ENCODE measurements at regions not wholly inside any gene's neighbourhood (a gene's known extent, or its start where the extent isn't known, plus 50 kb on each side); places are given as distances from the start of the nearest gene placed in this dataset.

- WGBS (ENCODE audit: low lambda C conversion rate), result 92% methylated on average over 4 of the region's 4 CpGs
- in situ Hi-C loops (cut with HindIII; ENCODE audit: extremely low pct_ligation_motif_present, low pct_unique_long_range_greater_than_20kb) (no loop called here), intact Hi-C loops (cut with micrococcal nuclease; ENCODE audit: unreplicated experiment) (no loop called here)
- POLR2A ChIA-PET, result no interaction called here
- ATAC-seq (no peak), FAIRE-seq (no peak), DNase-seq (ENCODE audit: low spot score) (no peak)
- Histone ChIP-seq H3K4me3 (replicated peaks in 1 of 3; ENCODE audit: insufficient read depth in 1 of 3, low read depth in 2 of 3, low read length in 3 of 3) (no peak overlapping the region), H3K9ac (ENCODE audit: insufficient read depth, low read depth, low read length) (no peak overlapping the region), H3K36me3 (replicated peaks in 1 of 2; ENCODE audit: control insufficient read depth in 1 of 2, insufficient read depth in 2 of 2, low read length in 2 of 2) (no peaks in the 10 kb centered on the region), H3K27me3 (ENCODE audit: control insufficient read depth in 1 of 2, insufficient read depth in 2 of 2, low read length in 2 of 2) (no peaks in the 10 kb centered on the region), H4K20me1 (ENCODE audit: insufficient read depth, low read length) (no peaks in the 10 kb centered on the region), H3K79me2 (ENCODE audit: insufficient read depth, low read length) (no peaks in the 10 kb centered on the region), H3K4me2 (ENCODE audit: low read depth, low read length) (no peak overlapping the region), H3K27ac (ENCODE audit: extremely low read length, insufficient read depth, low read length) (no peak overlapping the region), H3K9me3 (ENCODE audit: low read length) (no peaks in the 10 kb centered on the region), H3K4me1 (ENCODE audit: insufficient read depth, low read length) (peaks cover 9% of the 10 kb centered on the region; the same call in 1 of the 2 replicates), H2AFZ (ENCODE audit: low read length) (no peak overlapping the region)
- CTCF ChIA-PET (ENCODE audit: low intra/inter-chr PET ratio, low total read pairs), result no interaction called here
- no TSS peak for BruUV-seq (replicated peaks)
- no peak for TF ChIP-seq RXRA (CRISPR knock-in tag; IDR thresholded peaks at IDR 0.05)
- no peak for TF ChIP-seq KMT2A (CRISPR knock-in tag; IDR thresholded peaks at IDR 0.05)
- no peak for TF ChIP-seq SALL1 (CRISPR knock-in tag; IDR thresholded peaks at IDR 0.05)
- TF ChIP-seq ZNF678 (CRISPR knock-in tag; IDR thresholded peaks at IDR 0.05), result no peak
- no peak for TF ChIP-seq ZNF720 (CRISPR knock-in tag; IDR thresholded peaks at IDR 0.05)
- TF ChIP-seq RBM39 (IDR thresholded peaks at IDR 0.05; ENCODE audit: low read depth, low read length, poor library complexity, severe bottlenecking), result no peak
- no peak for TF ChIP-seq PAF1 (CRISPR knock-in tag; IDR thresholded peaks at IDR 0.05)
- TF ChIP-seq ZNF878 (CRISPR knock-in tag; IDR thresholded peaks at IDR 0.05), result no peak
- TF ChIP-seq AGO2 (optimal IDR thresholded peaks at IDR 0.05; ENCODE audit: low read depth, low read length), result no peak
Observed at GRCh38 chr1:229048896-229049295, 222.0 kb upstream of the RAB4A start.

GRCh38 chr1:229056046-229056445 is 214.9 kb upstream of the RAB4A start:
- BruUV-seq (replicated peaks), result no TSS peak
- no peaks in the 10 kb centered on the region for H3K27me3 ChIP-seq (ENCODE audit: control insufficient read depth in 1 of 2, insufficient read depth in 2 of 2, low read length in 2 of 2)
- H3K4me3 ChIP-seq (replicated peaks in 1 of 3; ENCODE audit: insufficient read depth in 1 of 3, low read depth in 2 of 3, low read length in 3 of 3), result no peak overlapping the region
- intact Hi-C loops (cut with micrococcal nuclease; ENCODE audit: unreplicated experiment), result no loop called here
- H3K79me2 ChIP-seq (ENCODE audit: insufficient read depth, low read length), result no peaks in the 10 kb centered on the region
- no peak overlapping the region for H3K9ac ChIP-seq (ENCODE audit: insufficient read depth, low read depth, low read length)
- CTCF ChIA-PET (ENCODE audit: low intra/inter-chr PET ratio, low total read pairs), result no interaction called here
- FAIRE-seq, result no peak
- no peaks in the 10 kb centered on the region for H4K20me1 ChIP-seq (ENCODE audit: insufficient read depth, low read length)
- H3K27ac ChIP-seq (ENCODE audit: extremely low read length, insufficient read depth, low read length), result no peak overlapping the region
- no peak overlapping the region for H2AFZ ChIP-seq (ENCODE audit: low read length)
- no peaks in the 10 kb centered on the region for H3K36me3 ChIP-seq (replicated peaks in 1 of 2; ENCODE audit: control insufficient read depth in 1 of 2, insufficient read depth in 2 of 2, low read length in 2 of 2)
- no peaks in the 10 kb centered on the region for H3K9me3 ChIP-seq (ENCODE audit: low read length)
- in situ Hi-C loops (cut with HindIII; ENCODE audit: extremely low pct_ligation_motif_present, low pct_unique_long_range_greater_than_20kb), result no loop called here
- POLR2A ChIA-PET, result no interaction called here
- H3K4me1 ChIP-seq (ENCODE audit: insufficient read depth, low read length), result peaks cover 47% of the 10 kb centered on the region
- no peak for DNase-seq (ENCODE audit: low spot score)
- ATAC-seq, result no peak
- H3K4me2 ChIP-seq (ENCODE audit: low read depth, low read length), result no peak overlapping the region
- WGBS (ENCODE audit: low lambda C conversion rate), result 90% methylated on average over 1 of the region's 1 CpG
- TF ChIP-seq RBM22 (optimal IDR thresholded peaks at IDR 0.05; ENCODE audit: low read length), result no peak
- no peak for TF ChIP-seq FUBP1 (CRISPR knock-in tag; IDR thresholded peaks at IDR 0.05; ENCODE audit: borderline replicate concordance)
- TF ChIP-seq JUND (CRISPR knock-in tag; IDR thresholded peaks at IDR 0.05), result no peak
- no peak for TF ChIP-seq CAMTA2 (CRISPR knock-in tag; IDR thresholded peaks at IDR 0.05; ENCODE audit: borderline replicate concordance)
- TF ChIP-seq ZNF383 (CRISPR knock-in tag; IDR thresholded peaks at IDR 0.05; ENCODE audit: borderline replicate concordance), result no peak
- no peak for TF ChIP-seq DMTF1 (CRISPR knock-in tag; IDR thresholded peaks at IDR 0.05)
- no peak for TF ChIP-seq THAP7 (CRISPR knock-in tag; IDR thresholded peaks at IDR 0.05)
- no peak for TF ChIP-seq PLRG1 (conservative IDR thresholded peaks at IDR 0.05)

Data from HepG2 (cell line).